PC-3 (cell line): ENCODE measurements at regions not wholly inside any gene's neighbourhood (a gene's known extent, or its start where the extent isn't known, plus 50 kb on each side); places are given as distances from the start of the nearest gene placed in this dataset.

Experiments
- CTCF ChIP-seq: fragments of 300-600 bp; sonication (generic); conservative IDR thresholded peaks from 2 replicates; pipeline ENCODE4 v1.5.1; 2017; ENCODE audit warnings: antibody characterized with exemption, low read depth, mild to moderate bottlenecking, low read length
- EZH2 ChIP-seq: fragments of 300-600 bp; sonication (generic); IDR thresholded peaks from one replicate; pipeline ENCODE4 v1.6.1; 2017; ENCODE audit warnings: antibody characterized with exemption, mild to moderate bottlenecking, low read length; ENCODE audit not compliant: unreplicated experiment

- TF ChIP-seq EZH2 (no peak), CTCF (no peak)
These were observed 72.2 kb downstream of the RBMXL2 start for GRCh38 chr11:7160814-7161489.
